Right kidney (tissue), 1 donor: ENCODE measurements at regions not wholly inside any gene's neighbourhood (a gene's known extent, or its start where the extent isn't known, plus 50 kb on each side); places are given as distances from the start of the nearest gene placed in this dataset.
"Not testable (repeated sequence)": the region's sequence is repeated elsewhere in the genome, so short reads cannot be mapped to it uniquely, and the experiment has no call there.

Experiments used
- DNase-seq: peaks from one replicate; pipeline ENCODE4 v3.0.0-alpha.2; 2016

DNA sequence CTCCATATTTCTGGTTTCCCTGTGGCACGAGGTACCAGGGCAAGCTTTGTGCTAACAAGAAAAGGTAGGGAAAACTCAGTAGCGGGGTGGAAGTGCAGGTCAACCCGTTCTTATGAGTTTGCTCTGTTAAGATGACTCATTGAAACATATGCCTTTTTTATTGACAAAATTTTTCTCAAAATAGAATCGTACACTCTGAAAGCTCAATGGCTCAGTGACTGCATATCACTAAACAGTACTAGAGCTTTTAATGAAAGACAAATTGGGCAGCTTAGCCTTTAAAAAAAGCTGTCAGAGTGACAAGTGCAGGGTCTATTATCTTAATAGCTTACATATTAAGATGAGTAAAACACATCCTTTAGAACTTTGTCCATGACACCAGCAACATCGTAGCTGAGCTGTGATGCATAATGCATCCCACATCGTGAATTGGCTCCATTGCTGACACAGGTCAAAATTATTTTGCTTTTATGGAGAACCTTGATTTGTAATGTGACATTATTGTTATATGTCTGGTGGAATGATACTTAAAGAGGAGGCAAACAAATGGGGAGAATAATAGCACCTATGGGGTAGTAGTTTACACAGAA is 264.4 kb downstream of the ETV1 start:
- DNase-seq = no peak

DNA sequence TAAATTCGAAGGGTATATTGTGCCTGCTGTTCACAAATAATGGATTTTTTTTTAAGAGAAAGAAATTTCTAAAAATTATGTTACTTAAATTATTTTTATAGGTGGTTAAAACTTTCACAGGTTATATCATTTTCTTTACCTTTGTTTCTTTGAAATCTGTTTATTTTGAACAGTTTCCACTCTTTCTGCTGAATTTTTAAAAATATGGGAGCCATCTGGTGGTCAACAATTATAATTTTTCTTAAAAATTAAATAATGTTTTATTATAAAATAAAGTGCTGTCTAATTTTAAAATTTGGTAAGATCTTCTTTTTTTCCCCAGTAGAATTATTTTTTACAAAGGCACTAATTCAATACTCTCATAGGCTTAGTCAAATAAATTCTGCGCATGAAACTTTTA is 263.9 kb downstream of the ETV1 start:
- no peak for DNase-seq

DNA sequence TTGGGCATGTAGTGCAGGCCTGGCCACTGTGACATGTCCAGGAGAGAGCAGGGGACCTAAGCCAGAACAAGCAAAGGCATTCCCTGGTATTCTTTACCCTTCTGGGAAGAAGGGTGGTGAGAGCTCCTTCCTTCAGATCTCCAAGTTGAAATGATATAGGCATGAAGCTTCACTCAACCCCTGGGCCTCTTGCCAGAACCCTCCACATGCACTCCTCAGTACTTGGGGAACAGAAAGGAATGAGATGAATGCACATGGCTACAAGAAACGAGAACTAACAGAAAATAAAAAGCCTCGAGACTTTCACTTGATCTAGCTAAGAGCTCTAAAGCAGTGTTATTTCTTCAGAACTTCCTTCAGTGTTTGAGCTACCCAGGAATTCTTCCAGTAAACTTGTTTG is 262.2 kb downstream of the ETV1 start:
- DNase-seq = no peak

DNA sequence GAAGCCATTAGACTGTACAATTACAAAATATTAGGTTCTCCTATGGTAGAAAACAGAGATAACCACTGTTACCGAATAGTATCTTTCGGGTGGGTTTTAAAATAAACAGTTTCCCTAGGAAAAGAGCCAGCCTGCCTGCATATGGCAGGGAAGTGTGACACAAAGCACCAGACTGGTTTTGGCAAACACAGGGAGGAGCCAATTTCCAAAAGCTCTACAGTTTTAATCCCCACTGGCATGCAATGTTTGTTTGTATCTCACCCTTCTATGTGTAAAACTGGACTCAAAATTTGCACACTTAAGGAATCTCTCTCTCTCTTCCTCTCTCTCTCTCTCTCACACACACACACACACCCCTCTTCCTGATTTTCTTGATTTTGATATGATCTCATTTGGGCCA is 261.7 kb downstream of the ETV1 start:
- no peak for DNase-seq

DNA sequence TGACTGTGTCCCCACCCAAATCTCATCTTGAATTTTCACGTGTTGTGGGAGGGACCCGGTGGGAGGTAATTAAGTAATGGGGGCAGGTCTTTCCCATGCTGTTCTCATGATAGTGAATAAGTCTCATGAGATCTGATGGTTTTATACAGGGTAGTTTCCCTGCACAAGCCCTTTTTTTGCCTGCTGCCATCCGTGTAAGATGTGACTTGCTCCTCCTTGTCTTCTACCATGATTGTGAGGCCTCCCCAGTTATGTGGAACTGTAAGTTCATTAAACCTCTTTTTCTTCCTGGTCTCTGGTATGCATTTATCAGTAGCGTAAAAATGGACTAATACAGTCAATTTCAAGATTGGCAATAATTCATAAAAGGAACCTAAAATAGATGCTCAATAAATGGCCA is 261.0 kb downstream of the ETV1 start:
- DNase-seq = not testable (repeated sequence)

DNA sequence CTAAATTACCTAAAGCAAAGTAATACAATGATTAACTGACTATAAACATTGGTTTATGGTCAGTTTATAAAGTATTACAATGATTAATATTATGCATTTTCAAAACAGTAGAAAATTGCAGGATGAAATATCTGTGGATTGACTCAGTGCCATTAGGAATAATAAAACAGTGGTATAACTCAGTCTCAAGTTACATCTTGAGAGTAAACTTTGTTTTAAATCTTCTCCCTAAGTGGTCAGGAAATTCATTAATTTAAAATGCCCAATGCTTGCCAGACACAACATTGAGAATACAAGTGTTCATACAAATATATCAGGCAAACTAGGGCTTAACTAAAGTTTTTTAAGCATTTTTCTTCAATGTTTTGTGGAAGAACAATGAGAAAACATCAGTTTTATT is 257.8 kb downstream of the ETV1 start:
- no peak for DNase-seq

DNA sequence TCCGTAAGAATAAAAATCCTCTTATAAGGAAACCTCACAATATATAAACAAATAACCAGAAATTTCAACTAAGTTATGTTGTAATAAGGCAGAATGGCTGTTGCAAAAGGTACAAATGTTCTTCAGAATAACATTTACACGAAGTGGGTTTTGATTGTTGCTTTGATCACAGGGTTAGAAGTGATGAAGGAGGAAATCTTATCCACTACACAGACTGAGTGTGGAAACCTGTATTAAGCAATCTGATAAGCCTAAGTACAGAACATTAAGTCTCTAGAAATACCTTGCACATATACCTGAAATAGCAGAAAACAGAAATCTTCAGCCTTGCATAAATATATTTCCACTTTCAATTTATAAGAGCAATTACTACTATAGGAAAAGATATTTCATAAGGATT is 251.9 kb downstream of the ETV1 start:
- DNase-seq = no peak

DNA sequence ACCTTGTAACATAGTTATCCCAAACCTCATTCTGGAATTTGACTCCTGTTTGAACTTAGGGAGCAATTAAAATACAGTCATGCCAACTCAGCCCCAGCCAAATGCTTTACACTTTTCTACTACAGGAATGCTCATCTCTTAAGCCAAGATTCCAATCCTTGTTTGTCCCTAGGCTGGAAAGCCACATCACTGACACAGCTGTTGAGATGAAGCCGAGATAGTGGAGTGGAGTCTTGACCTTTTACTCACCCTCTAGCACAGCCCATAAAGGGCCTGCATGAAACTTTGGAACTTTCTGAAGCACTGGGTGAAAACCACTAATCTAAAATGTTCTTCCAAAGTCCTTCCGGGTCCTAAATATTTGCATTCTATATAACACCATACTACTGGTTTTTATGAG is 247.3 kb downstream of the ETV1 start:
- DNase-seq = no peak

DNA sequence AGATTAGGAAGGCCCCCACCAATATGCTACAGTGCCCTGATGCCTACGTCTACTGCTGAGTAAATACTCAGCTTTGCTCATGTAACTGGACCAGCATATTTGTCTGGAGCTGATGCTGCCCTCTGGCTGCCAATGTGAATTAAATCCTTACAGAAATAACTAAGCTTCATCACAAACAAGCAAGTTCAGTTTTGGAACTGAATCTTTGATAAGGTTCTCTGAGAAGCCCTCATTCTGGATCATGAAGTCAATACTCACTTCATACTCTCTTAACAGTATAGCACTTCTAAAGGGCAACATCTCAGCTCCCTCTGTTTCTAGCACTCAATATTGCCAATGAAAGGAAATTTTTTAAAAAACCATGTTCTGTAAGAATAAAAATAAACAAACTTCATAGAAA is 246.7 kb downstream of the ETV1 start:
- DNase-seq = no peak

DNA sequence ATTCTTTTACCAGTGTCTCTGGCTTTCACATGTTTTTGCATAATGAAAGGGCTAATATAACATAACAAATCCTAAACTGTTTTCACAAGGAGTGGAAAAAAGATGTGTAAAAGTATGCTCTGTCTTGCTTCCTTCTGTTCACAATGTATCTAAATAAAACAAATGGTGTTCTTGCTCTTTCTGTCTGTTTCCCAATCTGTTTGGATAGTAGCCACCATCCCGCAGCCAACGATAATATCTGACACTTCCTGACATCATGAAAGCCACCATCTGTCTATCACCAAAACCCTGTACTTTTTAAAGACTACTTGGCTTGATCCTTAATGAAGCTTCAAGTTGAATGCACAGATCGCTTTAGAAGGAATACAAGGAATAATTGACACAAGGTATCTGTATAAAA is 246.2 kb downstream of the ETV1 start:
- DNase-seq = no peak

DNA sequence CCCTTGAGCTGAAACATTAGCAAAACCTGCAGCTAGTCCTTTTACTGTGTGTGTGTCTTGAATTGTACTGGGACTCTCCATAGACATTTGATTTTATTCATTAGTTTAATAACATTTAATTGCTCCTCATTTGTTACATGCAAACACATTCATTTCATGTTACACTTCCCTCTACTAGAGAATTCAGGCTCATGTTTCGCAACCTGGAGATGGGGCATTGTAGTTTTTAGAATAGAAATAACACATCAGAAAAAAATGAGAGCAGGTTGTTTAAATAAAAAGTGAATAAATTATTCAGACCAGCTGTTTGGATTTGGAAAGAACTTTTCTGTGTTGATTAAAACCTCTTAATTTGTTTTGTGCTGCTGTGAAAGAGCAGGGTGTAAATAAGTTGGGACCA is 243.9 kb downstream of the ETV1 start:
- DNase-seq = no peak

DNA sequence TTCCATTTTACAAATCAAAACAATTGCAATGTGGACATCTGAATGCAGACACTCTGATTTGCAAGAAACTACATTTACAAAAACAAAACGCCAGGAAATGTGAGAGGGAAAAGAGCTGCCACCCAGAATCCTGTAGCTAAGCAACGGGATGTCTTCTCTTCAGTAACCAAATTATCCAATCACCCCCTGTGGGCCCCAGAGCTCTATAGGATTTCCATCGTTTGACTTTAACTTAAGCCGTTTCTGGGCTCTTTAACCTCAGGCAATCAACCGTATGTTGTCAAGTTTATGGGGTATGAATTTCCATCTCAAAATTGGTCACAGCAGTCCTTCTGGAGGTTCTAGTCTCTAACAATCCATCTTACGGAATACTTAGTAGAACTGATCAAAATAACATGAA is 240.5 kb downstream of the ETV1 start:
- DNase-seq = no peak

DNA sequence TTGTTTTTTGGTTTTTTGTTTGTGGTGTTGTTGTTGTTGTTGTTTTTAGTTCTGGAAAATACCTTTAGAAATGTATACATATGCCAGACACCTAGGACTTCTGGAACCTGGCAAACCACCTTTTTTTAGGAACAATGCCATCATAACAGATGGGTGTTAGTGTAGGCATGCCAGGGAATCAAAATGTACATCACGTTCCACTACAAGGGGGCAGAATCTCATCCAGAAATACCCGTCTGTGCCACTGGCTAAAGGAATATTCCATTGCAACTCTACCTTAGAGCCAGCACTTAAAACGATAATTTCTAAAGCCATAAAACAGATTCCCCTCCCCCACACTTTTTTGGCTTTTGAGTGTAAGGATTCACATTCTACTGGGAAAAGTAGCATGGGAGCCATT is 239.8 kb downstream of the ETV1 start:
- no peak for DNase-seq

DNA sequence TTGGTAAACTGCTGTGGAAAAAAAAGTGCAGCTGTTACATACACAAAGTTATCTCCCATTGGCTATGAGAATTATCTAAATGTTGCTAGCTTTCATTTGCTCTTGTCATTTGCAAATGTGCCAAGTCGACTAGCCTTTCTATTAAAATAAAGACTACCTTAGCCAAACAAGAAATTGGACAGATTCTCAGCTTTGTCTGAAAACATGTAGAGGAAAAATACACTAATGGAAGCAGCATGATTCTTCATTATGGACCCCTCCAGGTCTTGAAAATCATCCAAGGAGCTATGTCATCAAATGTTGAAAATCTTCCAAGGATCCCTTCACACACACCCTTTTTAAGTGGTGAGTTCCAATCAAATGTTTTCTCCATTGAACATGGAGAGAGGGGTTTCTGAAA is 237.7 kb downstream of the ETV1 start:
- DNase-seq = no peak

DNA sequence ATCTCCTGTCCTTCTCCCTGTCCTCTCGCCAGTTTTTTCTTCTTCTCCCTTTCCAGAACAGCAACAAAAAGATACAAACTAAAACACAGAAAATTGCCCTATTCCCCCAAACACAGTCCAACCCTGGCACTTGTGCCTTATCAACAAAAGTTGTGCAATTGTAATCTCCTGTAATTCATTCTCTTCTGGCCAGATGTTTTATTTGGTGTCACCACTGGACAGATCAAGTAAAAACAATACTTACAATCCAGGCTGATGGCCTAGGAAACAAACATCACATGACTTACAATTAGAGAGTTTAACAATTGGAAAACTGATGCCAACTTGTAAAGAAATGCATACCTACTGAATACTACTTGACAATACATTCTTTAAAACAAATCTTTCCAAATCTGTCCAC is 231.6 kb downstream of the ETV1 start:
- no peak for DNase-seq

DNA sequence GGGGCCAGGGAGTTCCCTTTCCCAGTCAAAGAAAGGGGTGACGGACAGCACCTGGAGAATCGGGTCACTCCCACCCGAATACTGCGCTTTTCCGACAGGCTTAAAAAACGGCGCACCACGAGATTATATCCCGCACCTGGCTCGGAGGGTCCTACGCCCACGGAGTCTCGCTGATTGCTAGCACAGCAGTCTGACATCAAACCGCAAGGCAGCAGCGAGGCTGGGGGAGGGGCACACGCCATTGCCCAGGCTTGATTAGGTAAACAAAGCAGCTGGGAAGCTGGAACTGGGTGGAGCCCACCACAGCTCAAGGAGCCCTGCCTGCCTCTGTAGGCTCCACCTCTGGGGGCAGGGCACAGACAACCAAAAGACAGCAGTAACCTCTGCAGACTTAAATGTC is 223.6 kb downstream of the ETV1 start:
- not testable (repeated sequence) for DNase-seq

DNA sequence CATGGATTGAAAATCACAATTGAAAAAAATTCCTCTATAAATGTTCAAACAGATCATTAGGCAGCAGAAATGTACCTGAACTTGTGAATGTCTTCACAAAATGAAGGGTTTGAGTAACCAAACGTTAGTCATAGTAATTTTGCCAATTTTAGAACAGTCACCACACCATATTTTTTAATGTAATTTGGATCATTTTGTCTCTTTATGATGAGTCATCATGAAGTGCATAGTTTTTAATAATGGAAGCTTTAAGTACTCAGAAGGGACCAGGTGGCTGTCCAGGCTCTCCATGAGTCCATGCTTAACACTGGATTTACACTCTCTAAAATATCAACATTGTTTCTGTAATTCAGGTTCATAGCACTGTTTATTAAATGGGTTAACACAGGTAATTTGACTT is 219.2 kb downstream of the ETV1 start:
- no peak for DNase-seq

DNA sequence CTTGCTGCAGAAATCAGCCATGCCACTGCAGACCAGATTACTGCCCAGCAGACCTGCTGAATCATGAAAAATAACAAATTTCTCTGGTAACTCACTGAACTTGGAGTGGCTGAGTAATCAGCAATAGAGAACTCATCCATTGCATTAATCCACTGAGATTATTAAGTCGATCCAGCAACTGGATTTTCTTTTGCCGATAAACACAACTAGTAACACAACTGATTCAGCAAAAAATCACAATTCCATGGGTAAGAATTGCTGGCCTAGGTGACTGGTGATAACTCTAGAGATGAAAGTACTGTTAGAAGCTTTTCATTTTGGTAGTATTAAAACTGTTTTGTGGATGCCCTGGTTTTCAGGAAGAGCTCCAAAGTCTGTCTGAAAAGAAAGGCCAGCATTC is 214.5 kb downstream of the ETV1 start:
- DNase-seq = no peak

DNA sequence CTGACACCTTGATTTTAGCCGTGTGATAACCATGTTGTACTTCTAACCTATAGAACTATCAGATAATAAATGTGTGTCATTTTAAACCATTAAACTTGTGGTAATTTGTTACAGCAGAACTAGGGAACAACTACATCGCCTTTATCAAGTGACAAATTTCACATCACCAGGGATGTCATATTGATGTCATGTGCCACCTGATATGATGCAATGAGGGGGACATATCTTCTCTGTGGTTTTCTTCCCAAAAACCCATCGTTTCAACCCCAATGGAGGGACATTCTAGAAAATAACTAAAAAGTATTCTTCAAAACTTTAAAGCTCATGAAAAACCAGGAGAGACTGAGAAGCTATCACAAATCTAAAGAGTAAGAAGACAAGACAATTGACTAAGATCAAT is 212.2 kb downstream of the ETV1 start:
- no peak for DNase-seq

DNA sequence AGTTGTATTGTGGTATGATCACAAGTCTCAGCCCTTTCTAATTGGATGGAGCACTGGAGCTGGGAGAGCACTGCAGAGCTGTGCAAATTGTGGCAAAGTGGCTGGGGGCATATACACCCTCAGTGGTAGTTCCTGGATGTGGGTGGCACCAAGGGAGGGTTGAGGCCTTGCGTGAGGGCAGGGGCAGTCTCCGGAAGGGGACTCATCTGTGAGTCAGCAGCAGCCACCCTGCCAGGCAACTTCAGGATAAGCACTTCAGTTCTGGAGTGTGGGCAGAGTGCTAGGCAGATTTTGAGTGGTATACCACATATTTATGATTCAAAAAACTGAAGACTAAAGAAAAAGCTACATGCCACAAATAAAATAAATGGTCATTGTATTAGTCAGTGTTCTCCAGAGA is 210.5 kb downstream of the ETV1 start:
- DNase-seq = no peak

DNA sequence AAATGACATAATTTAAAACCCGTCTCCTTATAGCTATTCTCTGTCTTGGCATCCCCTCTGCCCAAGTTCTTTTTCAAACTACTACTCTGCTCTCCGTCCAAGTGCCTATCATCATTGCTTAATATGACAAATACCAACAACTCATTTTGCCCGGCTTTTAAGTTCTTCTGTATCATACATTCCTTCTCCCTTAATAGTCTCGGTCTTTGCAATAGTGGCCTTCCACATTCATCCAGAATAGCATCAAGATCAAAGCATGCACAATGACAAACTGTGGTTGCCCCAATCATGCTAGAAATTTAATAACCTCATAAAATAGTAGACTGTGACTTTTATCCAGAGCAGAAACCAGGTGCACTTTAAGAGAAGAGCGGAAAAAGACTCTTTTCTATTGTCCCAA is 198.9 kb downstream of the ETV1 start:
- DNase-seq = no peak

DNA sequence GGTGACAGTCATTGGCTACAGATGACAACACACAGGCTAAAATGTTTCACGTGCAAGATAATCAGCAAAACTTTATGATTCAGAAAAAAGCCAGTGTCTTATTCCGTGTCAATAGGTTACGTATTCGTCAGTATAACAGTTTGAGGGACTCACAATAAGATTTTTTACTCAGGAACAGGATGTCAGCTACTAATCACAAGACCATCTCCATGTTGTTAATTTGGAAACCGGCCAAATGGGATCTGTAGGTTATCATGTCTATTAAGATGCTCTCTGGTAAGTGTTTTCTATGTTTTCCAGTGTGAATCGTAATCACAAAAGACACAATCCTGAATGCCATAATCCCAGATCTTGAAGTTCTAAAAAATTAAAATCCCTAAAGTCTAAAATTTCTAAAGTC is 197.3 kb downstream of the ETV1 start:
- no peak for DNase-seq

DNA sequence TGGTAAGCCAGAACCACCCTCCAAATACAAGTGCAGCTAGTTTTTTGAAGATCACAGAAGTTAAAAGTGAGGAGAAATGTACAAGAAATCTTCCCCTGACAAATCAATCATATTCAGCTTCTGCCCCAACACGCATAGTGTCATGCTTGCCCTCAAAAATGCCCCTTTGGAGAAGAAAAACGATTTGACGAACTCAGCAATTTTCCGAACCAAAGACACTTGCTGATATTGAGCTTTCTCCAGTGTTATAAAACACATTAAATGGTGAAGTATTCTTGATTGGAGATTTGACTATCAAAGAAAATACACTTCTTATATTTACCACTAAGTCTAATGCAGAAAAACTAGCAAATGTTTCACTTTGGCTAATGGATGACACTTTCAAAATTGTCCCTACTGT is 195.5 kb downstream of the ETV1 start:
- DNase-seq = no peak

DNA sequence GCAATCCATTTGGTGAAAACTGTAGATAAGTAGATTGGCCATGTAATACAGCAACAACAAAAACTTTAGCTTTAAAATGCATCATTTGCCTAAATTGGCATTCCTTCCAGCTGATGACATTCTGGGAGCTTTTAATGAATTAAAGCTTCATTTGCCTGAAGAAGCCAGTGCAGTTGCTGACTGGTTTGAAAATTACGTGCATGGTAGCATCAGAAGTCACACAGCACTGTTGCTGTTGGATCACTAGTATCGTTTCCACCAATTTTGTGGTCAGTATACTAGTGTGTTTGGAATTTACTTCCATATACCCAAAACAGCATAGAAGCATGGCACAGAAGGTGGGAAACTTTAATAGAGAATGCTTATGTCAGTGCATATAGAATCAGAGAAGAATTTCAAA is 194.9 kb downstream of the ETV1 start:
- no peak for DNase-seq

DNA sequence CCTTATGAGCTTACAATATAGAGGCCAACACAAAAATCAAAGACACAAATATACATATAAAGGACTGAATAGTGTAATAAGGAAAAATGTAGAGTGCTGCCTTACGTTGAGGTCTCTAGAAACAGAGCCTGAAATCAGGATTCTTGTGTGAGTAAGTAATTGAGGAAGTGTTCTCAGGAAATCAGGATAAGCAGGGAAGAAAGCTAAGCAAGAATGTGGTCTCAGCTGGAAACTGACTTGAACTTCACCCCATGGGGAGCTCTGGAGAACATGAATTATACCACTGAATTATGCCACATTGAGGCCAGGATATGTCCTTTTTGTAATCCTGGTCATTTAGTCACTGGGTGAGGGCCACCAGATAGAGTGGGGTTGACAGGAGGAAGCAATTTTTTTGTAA is 191.9 kb downstream of the ETV1 start:
- no peak for DNase-seq
